ENCODE measurements at regions not wholly inside any gene's neighbourhood (a gene's known extent, or its start where the extent isn't known, plus 50 kb on each side); places are given as distances from the start of the nearest gene placed in this dataset.
"Not testable (repeated sequence)": the region's sequence is repeated elsewhere in the genome, so short reads cannot be mapped to it uniquely, and the experiment has no call there.

DNA sequence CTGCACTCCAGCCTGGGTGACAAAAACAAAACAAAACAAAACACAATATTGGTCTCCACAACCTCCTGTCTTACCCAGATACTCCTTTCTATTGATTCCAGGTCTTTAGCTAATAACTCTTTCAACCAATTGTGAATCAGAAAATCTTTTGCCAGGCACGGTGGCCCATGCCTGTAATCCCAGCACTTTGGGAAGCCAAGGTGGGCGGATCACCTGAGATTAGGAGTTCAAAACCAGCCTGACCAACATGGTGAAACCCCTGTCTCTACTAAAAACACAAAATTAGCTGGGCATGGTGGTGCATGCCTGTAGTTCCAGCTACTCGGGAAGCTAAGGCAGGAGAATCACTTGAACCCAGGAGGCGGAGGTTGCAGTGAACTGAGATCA is 88.5 kb upstream of the METTL9 start:
- peaks cover 23% of the 10 kb centered on the region for H3K36me3 ChIP-seq
- H3K27me3 ChIP-seq (ENCODE audit: insufficient read depth, low read depth, severe bottlenecking); H3K4me3 ChIP-seq (ENCODE audit: low read depth, low read length); H3K9me3 ChIP-seq (ENCODE audit: severe bottlenecking): not testable (repeated sequence)
- peak overlapping the region; percentile 29; the same call in 1 of the 2 replicates for H3K27ac ChIP-seq
- peak; percentile 4 for DNase-seq

DNA sequence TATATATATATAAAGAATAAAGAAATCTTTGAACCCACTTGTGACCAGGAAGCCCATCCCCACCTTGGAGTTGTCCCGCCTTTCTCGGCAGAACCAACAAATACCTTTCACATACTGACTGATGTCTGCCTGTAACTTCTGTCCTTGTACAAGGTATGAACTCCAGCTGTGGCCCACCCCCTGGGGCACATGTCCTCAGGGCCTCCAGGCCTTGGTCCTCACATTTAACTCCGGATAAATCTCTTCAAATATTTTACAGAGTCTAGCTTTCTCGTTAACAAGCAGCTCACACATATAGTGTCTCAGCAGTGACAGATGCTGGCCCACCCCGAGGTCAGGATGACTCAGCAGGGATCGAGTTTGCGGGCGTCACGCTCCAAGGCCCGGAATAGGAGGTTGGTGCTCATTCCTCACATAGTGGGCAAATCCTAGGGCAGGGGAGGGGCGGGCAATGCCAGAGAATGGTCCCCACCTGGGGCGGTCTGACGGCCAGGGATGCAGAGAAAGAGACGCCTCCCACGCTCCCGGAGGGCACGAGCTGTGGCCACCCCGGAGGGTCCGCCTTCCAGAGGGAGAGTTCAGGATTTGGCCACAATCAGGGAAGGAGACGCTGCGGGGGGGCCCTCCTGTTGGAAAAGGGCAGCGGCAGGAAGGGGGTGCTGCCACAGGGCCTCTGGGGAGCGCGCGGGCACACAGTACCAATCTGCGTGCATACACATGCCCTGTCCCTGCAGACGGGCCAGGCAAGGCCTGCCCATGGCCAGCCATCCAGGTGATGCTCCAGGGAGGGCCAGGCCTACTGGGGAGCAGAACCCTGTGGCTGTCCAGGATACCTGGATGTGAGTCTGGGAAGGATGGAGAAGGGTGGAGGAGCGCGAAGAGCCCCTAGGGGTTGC is 87.8 kb upstream of the METTL9 start:
- peak; percentile 76 for DNase-seq
- H3K4me3 ChIP-seq (ENCODE audit: low read depth, low read length); H3K27me3 ChIP-seq (ENCODE audit: insufficient read depth, low read depth, severe bottlenecking); H3K9me3 ChIP-seq (ENCODE audit: severe bottlenecking): not testable (repeated sequence)
- H3K27ac ChIP-seq = peak overlapping the region; percentile 47
- H3K36me3 ChIP-seq = peaks cover 23% of the 10 kb centered on the region

DNA sequence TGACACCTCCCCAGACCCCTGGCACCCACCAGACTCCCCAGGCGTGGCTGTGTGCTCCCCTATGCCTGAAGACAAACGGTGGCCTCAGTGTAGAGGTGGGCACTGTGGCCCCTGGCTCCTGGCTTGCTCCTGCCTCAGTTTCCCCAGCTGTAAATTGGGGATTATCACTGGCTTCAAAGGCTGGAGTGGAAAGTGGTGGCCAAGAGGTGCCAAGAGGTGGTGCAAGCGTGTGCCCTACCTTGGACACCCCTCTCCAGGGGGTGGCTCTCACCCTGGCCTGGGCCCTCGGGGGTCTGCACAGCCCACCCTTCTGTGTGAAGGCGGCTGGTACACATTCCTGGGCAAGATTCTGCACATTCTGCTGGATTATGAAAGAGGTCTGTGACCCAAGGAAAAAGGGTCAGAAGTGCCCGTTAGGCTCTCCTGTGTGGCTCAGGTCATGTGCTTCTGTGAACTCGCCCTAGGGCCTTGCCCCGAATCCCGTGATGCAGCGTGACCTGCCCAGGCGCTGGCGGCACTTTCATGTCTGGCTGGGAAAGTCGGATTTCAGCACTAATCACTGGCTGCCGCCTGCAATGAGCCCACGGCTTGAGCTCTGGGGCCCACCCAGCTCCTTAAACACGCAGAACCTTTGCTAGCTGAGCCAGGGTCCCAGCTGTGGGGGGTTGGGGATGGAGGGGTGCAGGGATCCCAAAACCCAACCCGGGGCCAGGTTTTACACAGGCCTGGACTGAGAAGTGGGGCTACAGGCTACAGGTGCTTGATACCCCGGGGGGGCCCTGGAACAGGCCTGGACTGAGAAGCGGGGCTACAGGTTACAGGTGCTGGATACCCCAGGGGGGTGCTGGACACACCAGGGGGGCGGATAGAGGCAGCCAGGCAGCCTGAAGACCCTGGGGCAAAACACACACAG is 86.8 kb upstream of the METTL9 start:
- not testable (repeated sequence) for H3K4me3 ChIP-seq (ENCODE audit: low read depth, low read length)
- H3K36me3 ChIP-seq = peaks cover 23% of the 10 kb centered on the region
- H3K27ac ChIP-seq = peak overlapping the region; percentile 47

DNA sequence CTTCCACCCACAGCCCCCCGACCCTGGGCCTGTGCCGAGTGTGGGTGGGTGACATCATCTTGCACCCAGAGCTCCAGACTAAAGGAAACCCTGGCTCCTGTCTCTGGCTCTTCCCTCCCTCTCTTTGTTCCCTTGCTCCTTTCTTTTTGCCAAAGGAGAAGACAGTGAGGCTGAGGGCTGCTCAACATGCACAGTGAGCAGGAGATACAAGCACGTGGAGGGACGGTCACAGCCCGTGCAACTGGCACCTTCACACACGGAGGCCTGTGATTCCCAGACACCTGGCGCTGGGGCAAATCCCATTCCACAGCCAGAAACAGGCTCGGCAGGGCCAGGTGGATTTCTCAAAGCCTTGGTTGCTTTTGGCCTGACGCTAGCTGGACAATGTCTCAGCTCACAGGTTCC is 86.0 kb upstream of the METTL9 start:
- H3K9me3 ChIP-seq (ENCODE audit: severe bottlenecking); H3K4me3 ChIP-seq (ENCODE audit: low read depth, low read length); H3K27me3 ChIP-seq (ENCODE audit: insufficient read depth, low read depth, severe bottlenecking): not testable (repeated sequence)
- Histone ChIP-seq H3K36me3 (peaks cover 20% of the 10 kb centered on the region), H3K27ac (peak overlapping the region; percentile 47)
- DNase-seq = peak; percentile 39

More for the DNA sequence above, 86.8 kb upstream of the METTL9 start:
- peak; percentile 86 for DNase-seq
- H3K27me3 ChIP-seq (ENCODE audit: insufficient read depth, low read depth, severe bottlenecking); H3K9me3 ChIP-seq (ENCODE audit: severe bottlenecking): not testable (repeated sequence)

DNA sequence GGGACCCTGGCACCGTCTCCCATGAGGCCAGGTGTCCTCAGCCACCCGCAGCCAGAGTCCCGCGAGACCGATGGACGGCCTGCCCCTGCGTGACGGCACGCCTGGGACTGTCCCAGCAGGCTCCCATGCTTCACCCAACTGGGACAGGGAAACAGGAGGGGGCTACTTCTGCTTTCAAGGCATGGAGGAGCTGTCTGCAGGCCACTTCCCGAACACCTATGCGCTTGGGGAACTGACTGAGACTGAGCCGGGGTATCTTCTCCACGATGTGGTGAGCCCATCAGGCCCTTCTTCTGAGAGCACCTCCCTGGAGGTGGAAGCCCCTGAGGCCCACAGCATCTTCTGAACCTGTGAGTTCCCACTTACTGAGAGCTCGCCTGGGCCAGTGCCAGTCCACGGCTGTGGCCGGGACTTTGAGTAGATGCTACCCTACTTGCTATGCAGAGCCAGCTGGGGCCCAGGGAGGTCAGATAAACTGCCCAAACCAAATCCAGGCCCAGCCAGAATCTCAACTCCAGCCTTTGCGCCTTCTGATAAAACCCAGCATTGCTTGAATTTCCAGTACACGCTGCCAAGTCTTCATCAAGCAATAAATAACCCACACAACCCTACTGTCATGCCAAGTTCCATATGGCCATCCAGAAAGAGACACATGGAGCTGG is 85.4 kb upstream of the METTL9 start:
- not testable (repeated sequence) for DNase-seq; H3K27ac ChIP-seq; H3K4me3 ChIP-seq (ENCODE audit: low read depth, low read length); H3K9me3 ChIP-seq (ENCODE audit: severe bottlenecking); H3K27me3 ChIP-seq (ENCODE audit: insufficient read depth, low read depth, severe bottlenecking)
- peaks cover 14% of the 10 kb centered on the region for H3K36me3 ChIP-seq

DNA sequence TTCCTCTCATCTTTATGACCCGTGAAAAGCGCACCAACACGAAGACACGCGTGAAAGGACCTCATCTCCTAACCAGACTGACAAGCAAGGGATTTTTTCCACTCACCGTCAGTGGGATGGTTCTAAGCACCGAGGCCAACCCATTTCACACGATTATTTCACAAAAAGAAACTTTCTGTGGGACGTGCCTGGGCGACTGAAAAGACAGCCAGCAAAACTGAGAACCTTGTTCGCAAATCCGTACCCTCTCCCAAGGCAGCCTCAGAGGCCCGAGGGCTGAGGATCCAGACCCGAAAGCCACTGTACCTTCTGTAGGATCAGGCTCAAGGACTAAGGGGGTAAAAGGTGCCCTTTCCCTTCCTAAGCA is 84.9 kb upstream of the METTL9 start:
- H3K36me3 ChIP-seq = peaks cover 12% of the 10 kb centered on the region
- not testable (repeated sequence) for H3K4me3 ChIP-seq (ENCODE audit: low read depth, low read length); H3K9me3 ChIP-seq (ENCODE audit: severe bottlenecking); DNase-seq; H3K27me3 ChIP-seq (ENCODE audit: insufficient read depth, low read depth, severe bottlenecking); H3K27ac ChIP-seq

DNA sequence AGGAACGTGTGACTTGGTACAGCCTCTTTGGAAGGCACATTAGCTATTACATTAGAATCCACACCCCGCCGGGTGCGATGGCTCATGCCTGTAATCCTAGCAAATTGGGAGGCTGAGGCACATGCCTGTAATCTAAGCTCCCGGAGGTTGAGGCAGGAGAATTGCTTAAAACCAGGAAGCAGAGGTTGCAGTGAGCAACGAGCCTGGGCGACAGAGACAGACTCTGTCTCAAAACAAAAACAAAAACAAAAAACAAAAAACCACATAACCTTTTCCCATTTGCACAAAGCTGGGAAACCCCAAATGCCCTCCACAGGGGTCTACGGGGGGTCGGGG is 82.7 kb upstream of the METTL9 start:
- H3K4me3 ChIP-seq (ENCODE audit: low read depth, low read length); H3K27ac ChIP-seq; H3K9me3 ChIP-seq (ENCODE audit: severe bottlenecking); H3K36me3 ChIP-seq; H3K27me3 ChIP-seq (ENCODE audit: insufficient read depth, low read depth, severe bottlenecking); DNase-seq: not testable (repeated sequence)

DNA sequence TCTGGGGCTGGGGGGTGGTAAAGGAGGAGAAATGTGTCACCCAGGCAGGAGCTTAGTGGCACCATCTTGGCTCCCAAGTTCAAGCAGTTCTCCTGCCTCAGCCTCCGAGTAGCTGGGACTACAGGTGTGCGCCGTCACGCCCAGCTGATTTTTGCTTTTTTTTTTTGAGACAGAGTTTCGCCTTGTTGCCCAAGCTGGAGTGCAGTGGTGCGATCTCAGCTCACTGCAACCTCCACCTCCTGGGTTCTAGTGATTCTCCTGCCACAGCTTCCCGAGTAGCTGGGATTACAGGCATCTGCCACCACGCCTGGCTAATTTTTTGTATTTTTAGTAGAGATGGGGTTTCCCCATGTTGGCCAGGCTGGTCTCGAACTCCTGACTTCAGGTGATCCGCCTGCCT is 82.1 kb upstream of the METTL9 start:
- H3K27me3 ChIP-seq (ENCODE audit: insufficient read depth, low read depth, severe bottlenecking); H3K4me3 ChIP-seq (ENCODE audit: low read depth, low read length); H3K36me3 ChIP-seq; H3K27ac ChIP-seq; H3K9me3 ChIP-seq (ENCODE audit: severe bottlenecking); DNase-seq: not testable (repeated sequence)

DNA sequence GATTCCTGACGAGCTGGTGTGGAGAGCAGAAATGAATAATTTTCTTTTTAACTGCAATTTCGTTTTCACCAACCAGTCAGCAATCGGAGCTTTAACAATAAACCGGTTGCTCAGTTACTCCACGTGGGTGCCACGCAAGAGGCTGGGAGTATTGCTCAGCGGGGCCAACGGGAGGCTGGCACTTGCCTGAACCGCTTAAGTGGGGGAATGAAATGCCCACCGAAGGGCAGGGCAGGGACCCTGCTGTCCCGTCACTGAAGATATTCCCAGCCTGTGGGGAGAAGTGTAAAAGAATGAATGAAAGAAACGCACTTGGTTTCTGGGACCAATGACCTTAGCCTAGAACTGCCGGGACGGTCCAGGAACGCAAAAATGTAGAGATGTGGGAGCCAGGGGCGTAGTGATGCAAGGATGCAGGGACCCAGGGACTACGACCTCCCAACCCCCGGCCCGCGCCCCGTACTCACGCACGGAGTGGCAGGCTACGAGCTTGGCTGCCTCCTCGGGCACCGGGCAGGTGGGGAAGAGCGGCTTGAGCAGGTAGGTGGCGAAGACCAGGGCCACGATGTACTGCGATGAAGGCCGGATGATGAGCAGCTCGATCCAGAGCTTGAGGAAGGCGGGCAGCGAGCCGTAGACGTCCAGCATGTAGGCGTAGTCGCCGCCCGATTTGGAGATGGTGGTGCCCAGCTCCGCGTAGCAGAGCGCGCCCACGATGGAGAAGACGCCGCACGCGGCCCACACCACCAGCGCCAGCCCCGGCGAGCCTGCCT is 79.8 kb upstream of the METTL9 start:
- not testable (repeated sequence) for DNase-seq; H3K9me3 ChIP-seq (ENCODE audit: severe bottlenecking); H3K36me3 ChIP-seq; H3K27me3 ChIP-seq (ENCODE audit: insufficient read depth, low read depth, severe bottlenecking)
- peak overlapping the region; percentile 83 for H3K27ac ChIP-seq
- peak overlapping the region; percentile 59 for H3K4me3 ChIP-seq (ENCODE audit: low read depth, low read length)

DNA sequence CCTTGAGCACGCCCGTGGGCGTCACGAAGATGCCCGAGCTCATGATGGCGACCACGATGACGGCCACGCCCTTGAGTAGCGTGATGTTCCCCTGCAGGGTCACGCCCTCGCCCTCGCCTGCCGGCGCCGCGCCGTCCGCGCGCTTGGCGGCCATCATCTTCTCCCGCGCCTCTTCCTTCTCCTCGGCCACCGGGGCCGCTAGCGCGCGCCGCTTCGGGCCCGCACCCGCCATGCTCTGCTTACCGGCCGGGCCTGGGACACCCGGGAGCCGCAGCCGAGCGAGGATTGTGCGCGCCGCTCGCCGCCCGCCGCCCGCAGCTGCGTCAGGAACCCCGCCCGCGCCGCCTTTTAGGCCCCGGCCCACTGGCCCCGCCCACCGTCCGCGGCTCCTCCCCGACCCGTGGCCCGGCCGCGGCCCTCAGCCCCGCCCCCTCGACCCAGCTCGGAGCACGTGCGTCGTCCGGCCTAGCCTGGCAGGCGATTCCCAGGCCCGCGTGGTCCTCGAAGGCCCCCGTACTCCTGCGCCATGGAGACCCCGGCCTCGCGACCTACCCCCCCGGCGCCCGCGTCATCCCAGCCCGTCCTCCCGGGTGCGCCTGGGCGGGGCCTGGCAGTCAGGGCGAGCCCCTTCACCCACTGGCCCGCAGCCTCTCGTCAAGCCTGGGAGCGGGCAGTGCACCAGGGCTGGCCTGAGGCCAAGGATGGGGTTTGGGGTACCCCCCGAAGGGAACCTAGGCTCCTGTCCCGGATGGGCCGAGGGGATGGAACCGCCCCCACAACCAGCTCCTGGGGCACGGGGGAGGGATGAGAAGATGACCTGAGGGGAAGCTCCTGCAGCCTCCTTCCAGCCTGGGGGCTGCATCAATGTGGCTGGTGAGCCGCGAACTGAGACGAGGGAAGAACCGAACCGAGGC is 79.0 kb upstream of the METTL9 start:
- Histone ChIP-seq H3K27ac (peak overlapping the region; percentile 83), H3K4me3 (ENCODE audit: low read depth, low read length) (peak overlapping the region; percentile 59)
- peak; percentile 98 for DNase-seq
- not testable (repeated sequence) for H3K9me3 ChIP-seq (ENCODE audit: severe bottlenecking); H3K27me3 ChIP-seq (ENCODE audit: insufficient read depth, low read depth, severe bottlenecking); H3K36me3 ChIP-seq

DNA sequence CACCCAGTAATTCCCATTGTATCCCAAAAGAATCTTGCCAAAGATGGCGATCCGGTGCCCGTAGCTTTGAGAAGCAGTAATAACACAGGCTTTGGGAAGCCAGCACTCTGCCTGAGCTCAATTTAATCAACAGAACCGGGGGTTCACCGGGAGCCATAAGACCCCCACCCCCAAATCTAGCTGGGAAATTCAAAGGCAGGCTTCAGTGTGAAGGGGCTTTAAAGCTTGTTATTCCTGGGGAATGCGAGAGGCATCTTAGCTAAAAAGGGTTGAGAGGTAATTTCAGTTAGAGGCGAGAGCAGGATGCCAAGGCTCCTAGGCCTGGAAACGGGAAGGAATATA is 78.4 kb upstream of the METTL9 start:
- H3K4me3 ChIP-seq (ENCODE audit: low read depth, low read length) = not testable (repeated sequence)

DNA sequence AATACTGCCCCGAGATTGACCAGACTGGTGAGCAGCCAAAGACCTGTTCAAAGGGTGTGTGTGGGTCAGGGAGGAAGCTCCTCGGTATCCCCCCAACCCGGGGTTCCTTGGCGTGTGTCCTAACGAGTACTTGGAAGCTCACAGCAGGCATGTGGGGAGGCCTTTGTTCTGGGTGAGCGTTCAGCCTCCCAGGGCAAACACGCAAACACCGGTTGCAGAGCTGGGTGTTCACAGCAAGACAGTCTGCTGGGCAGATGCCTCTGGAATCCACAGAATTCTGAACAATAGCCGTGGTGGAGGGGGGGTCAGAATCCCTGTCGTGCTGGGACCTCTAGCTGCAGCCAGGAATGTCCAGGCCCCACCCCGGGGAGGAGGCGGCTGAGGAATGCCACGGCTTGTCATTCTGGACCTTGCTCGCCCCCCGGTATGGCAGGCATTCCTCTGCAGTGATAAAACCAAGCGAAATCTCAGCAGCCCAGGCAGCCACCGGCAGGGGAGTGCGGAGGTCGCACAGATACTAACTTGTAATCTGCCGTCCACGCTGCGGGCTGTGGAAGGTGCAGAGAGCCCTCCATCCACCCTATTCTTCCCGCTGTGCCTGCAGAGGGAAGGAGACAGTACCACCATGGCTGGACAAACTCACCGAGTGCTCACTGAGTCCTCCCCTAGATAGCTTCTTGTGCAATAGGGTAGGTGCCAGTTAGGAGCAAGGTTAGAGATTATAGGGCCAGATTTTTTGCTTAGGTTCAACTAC is 77.8 kb upstream of the METTL9 start:
- H3K36me3 ChIP-seq; H3K27ac ChIP-seq; H3K9me3 ChIP-seq (ENCODE audit: severe bottlenecking); H3K4me3 ChIP-seq (ENCODE audit: low read depth, low read length); H3K27me3 ChIP-seq (ENCODE audit: insufficient read depth, low read depth, severe bottlenecking); DNase-seq: not testable (repeated sequence)

More for the DNA sequence above, 78.4 kb upstream of the METTL9 start:
- not testable (repeated sequence) for H3K9me3 ChIP-seq (ENCODE audit: severe bottlenecking); DNase-seq; H3K27ac ChIP-seq; H3K36me3 ChIP-seq; H3K27me3 ChIP-seq (ENCODE audit: insufficient read depth, low read depth, severe bottlenecking)
